ENCODE measurements at regions not wholly inside any gene's neighbourhood (a gene's known extent, or its start where the extent isn't known, plus 50 kb on each side); places are given as distances from the start of the nearest gene placed in this dataset.

DNA sequence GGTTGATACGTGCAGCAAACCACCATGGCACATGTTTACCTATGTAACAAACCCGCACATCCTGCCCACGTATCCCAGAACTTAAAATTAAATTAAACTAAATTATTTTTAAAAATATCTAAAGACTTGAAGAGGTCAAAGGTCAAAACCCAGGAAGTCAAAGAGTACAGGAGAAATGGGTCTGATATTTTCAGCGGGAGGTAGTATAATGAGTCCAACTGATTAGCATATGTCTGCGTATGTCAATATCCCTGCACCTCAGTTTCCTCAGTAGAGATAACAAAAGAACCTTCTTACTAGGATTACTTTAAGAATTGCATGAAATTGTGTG lies 133.0 kb downstream of the TMEM26 start:
- 58% methylated on average over 5 of the region's 5 CpGs for WGBS (ENCODE audit: low lambda C conversion rate)
- Histone ChIP-seq H2AFZ (ENCODE audit: low read length) (no peak overlapping the region), H3K36me3 (replicated peaks in 1 of 2; ENCODE audit: control insufficient read depth in 1 of 2, insufficient read depth in 2 of 2, low read length in 2 of 2) (no peaks in the 10 kb centered on the region), H3K4me2 (ENCODE audit: low read depth, low read length) (no peak overlapping the region), H3K27ac (ENCODE audit: extremely low read length, insufficient read depth, low read length) (no peak overlapping the region), H3K79me2 (ENCODE audit: insufficient read depth, low read length) (no peaks in the 10 kb centered on the region), H3K4me3 (replicated peaks in 1 of 3; ENCODE audit: insufficient read depth in 1 of 3, low read depth in 2 of 3, low read length in 3 of 3) (no peak overlapping the region), H3K9me3 (ENCODE audit: low read length) (no peaks in the 10 kb centered on the region), H3K9ac (ENCODE audit: insufficient read depth, low read depth, low read length) (no peak overlapping the region), H3K4me1 (ENCODE audit: insufficient read depth, low read length) (no peaks in the 10 kb centered on the region), H4K20me1 (ENCODE audit: insufficient read depth, low read length) (no peaks in the 10 kb centered on the region), H3K27me3 (ENCODE audit: control insufficient read depth in 1 of 2, insufficient read depth in 2 of 2, low read length in 2 of 2) (no peaks in the 10 kb centered on the region; a peak in 1 of 5 replicates)
- TF ChIP-seq HIVEP1 (CRISPR knock-in tag; IDR thresholded peaks at IDR 0.05) = no peak
- no peak for TF ChIP-seq TRIM22 (IDR thresholded peaks at IDR 0.05)
- TF ChIP-seq, protein P1, sequence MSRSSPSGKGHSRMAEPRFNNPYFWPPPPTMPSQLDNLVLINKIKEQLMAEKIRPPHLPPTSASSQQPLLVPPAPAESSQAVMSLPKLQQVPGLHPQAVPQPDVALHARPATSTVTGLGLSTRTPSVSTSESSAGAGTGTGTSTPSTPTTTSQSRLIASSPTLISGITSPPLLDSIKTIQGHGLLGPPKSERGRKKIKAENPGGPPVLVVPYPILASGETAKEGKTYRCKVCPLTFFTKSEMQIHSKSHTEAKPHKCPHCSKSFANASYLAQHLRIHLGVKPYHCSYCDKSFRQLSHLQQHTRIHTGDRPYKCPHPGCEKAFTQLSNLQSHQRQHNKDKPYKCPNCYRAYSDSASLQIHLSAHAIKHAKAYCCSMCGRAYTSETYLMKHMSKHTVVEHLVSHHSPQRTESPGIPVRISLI (CRISPR knock-in tag; IDR thresholded peaks at IDR 0.05; ENCODE audit: borderline replicate concordance) = no peak
- TF ChIP-seq ZNF781 (CRISPR knock-in tag; IDR thresholded peaks at IDR 0.05; ENCODE audit: borderline replicate concordance, not compliant biosample characterization) = no peak
- no peak for TF ChIP-seq POLR2G (IDR thresholded peaks at IDR 0.05; ENCODE audit: low read depth, low read length)
- TF ChIP-seq HCFC1 (IDR thresholded peaks at IDR 0.05; ENCODE audit: low read depth, low read length) = no peak
- TF ChIP-seq ASH2L (IDR thresholded peaks at IDR 0.05; ENCODE audit: insufficient read length, low read depth, low read length) = no peak
- no peak for TF ChIP-seq KAT8 (CRISPR knock-in tag; IDR thresholded peaks at IDR 0.05)
- TF ChIP-seq, protein P2, sequence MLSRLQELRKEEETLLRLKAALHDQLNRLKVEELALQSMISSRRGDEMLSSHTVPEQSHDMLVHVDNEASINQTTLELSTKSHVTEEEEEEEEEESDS (CRISPR knock-in tag; IDR thresholded peaks at IDR 0.05; ENCODE audit: borderline replicate concordance) = no peak
- no peak for TF ChIP-seq RFXANK (CRISPR knock-in tag; IDR thresholded peaks at IDR 0.05)
- no peak for TF ChIP-seq RCOR2 (CRISPR knock-in tag; IDR thresholded peaks at IDR 0.05)
- TF ChIP-seq BRF2 (CRISPR knock-in tag; IDR thresholded peaks at IDR 0.05) = no peak
- TF ChIP-seq SOX13 (IDR thresholded peaks at IDR 0.05) = no peak
- no peak for TF ChIP-seq SOX13 (CRISPR knock-in tag; conservative IDR thresholded peaks at IDR 0.05 in 1 of 2, IDR thresholded peaks at IDR 0.05 in 1 of 2)
- TF ChIP-seq SAP130 (CRISPR knock-in tag; IDR thresholded peaks at IDR 0.05; ENCODE audit: low read depth) = no peak
- TF ChIP-seq, protein P3, sequence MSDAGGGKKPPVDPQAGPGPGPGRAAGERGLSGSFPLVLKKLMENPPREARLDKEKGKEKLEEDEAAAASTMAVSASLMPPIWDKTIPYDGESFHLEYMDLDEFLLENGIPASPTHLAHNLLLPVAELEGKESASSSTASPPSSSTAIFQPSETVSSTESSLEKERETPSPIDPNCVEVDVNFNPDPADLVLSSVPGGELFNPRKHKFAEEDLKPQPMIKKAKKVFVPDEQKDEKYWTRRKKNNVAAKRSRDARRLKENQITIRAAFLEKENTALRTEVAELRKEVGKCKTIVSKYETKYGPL (CRISPR knock-in tag; IDR thresholded peaks at IDR 0.05) = no peak
- TF ChIP-seq RFX3 (CRISPR knock-in tag; IDR thresholded peaks at IDR 0.05) = no peak
- TF ChIP-seq, protein P4, sequence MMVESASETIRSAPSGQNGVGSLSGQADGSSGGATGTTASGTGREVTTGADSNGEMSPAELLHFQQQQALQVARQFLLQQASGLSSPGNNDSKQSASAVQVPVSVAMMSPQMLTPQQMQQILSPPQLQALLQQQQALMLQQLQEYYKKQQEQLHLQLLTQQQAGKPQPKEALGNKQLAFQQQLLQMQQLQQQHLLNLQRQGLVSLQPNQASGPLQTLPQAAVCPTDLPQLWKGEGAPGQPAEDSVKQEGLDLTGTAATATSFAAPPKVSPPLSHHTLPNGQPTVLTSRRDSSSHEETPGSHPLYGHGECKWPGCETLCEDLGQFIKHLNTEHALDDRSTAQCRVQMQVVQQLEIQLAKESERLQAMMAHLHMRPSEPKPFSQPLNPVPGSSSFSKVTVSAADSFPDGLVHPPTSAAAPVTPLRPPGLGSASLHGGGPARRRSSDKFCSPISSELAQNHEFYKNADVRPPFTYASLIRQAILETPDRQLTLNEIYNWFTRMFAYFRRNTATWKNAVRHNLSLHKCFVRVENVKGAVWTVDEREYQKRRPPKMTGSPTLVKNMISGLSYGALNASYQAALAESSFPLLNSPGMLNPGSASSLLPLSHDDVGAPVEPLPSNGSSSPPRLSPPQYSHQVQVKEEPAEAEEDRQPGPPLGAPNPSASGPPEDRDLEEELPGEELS (CRISPR knock-in tag; IDR thresholded peaks at IDR 0.05) = no peak
- FAIRE-seq (no peak), ATAC-seq (no peak), DNase-seq (ENCODE audit: low spot score) (no peak)
- in situ Hi-C loops (cut with HindIII; ENCODE audit: extremely low pct_ligation_motif_present, low pct_unique_long_range_greater_than_20kb) = no loop called here
- ChIA-PET CTCF (ENCODE audit: low intra/inter-chr PET ratio, low total read pairs) (no interaction called here), POLR2A (no interaction called here)
- intact Hi-C loops (cut with micrococcal nuclease; ENCODE audit: unreplicated experiment) = no loop called here
- BruUV-seq (replicated peaks) = no TSS peak
